RWPE2 (cell line): ENCODE measurements at regions not wholly inside any gene's neighbourhood (a gene's known extent, or its start where the extent isn't known, plus 50 kb on each side); places are given as distances from the start of the nearest gene placed in this dataset.

Experiments
- ATAC-seq: fragments of 200-7000 bp; cut with Tn5 transposase; 3 replicates; pipeline ENCODE4 v1.9.1; 2021; ENCODE audit warnings: low read depth
- DNase-seq: peaks from one replicate; pipeline ENCODE4 v3.0.0-alpha.2; 2020; ENCODE audit warnings: low spot score
- H3K27ac ChIP-seq: fragments of 450-650 bp; 2 replicates; pipeline ENCODE4 v1.5.1; 2017; ENCODE audit warnings: mild to moderate bottlenecking; ENCODE audit not compliant: poor library complexity, severe bottlenecking
- H3K27me3 ChIP-seq: fragments of 250-450 bp; sonication (Bioruptor Pico); 2 replicates; pipeline ENCODE4 v1.5.1; 2021; ENCODE audit warnings: mild to moderate bottlenecking, moderate library complexity; ENCODE audit not compliant: insufficient read depth, poor library complexity, severe bottlenecking
- H3K36me3 ChIP-seq: fragments of 250-450 bp; sonication (Bioruptor Pico); 2 replicates; pipeline ENCODE4 v1.5.1; 2020; ENCODE audit warnings: low read depth, mild to moderate bottlenecking, moderate library complexity
- H3K4me1 ChIP-seq: fragments of 250-450 bp; sonication (Bioruptor Pico); 2 replicates; pipeline ENCODE4 v1.5.1; 2021; ENCODE audit warnings: mild to moderate bottlenecking, moderate library complexity; ENCODE audit not compliant: insufficient read depth, poor library complexity, severe bottlenecking
- H3K4me3 ChIP-seq: fragments of 250-450 bp; sonication (Bioruptor Pico); 2 replicates; pipeline ENCODE4 v1.5.1; 2021; ENCODE audit warnings: mild to moderate bottlenecking, moderate library complexity; ENCODE audit not compliant: severe bottlenecking
- H3K9me3 ChIP-seq: fragments of 250-450 bp; sonication (Bioruptor Pico); 2 replicates; pipeline ENCODE4 v1.5.1; 2021; ENCODE audit warnings: mild to moderate bottlenecking, moderate library complexity; ENCODE audit not compliant: severe bottlenecking
- TF ChIP-seq, protein P1 (sequence below): fragments of 450-650 bp; IDR thresholded peaks from one replicate; pipeline ENCODE4 v1.5.1; 2017; ENCODE audit warnings: mild to moderate bottlenecking, moderate library complexity; ENCODE audit not compliant: poor library complexity, severe bottlenecking

DNA sequence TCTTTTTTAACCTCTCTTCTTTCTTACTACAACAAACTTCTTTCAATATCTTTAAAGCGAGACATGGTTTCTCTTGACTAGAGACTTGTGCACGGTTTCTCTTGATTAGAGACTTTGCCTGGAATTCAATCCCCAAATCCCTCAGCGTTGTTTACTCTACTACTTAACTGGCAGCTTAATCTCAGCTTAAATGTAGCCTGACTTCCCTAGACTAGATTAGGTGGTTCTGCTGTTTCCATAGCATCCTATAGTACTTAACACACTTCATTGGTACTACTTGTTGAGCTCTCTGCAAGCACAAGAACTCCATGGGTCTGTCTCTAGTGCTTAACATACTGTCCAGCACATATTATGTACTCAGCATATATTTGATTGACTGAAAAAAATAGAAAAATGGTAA lies 168.2 kb upstream of the GPR149 start:
- TF ChIP-seq, protein P1, sequence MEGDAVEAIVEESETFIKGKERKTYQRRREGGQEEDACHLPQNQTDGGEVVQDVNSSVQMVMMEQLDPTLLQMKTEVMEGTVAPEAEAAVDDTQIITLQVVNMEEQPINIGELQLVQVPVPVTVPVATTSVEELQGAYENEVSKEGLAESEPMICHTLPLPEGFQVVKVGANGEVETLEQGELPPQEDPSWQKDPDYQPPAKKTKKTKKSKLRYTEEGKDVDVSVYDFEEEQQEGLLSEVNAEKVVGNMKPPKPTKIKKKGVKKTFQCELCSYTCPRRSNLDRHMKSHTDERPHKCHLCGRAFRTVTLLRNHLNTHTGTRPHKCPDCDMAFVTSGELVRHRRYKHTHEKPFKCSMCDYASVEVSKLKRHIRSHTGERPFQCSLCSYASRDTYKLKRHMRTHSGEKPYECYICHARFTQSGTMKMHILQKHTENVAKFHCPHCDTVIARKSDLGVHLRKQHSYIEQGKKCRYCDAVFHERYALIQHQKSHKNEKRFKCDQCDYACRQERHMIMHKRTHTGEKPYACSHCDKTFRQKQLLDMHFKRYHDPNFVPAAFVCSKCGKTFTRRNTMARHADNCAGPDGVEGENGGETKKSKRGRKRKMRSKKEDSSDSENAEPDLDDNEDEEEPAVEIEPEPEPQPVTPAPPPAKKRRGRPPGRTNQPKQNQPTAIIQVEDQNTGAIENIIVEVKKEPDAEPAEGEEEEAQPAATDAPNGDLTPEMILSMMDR = no peak
- no peak for DNase-seq
- no peaks in the 10 kb centered on the region for H3K4me1 ChIP-seq
- ATAC-seq = no peak
- H3K9me3 ChIP-seq = no peaks in the 10 kb centered on the region
- no peak overlapping the region for H3K27ac ChIP-seq
- no peaks in the 10 kb centered on the region for H3K36me3 ChIP-seq
- H3K4me3 ChIP-seq = no peak overlapping the region
- H3K27me3 ChIP-seq = no peaks in the 10 kb centered on the region

GRCh38 chr3:154590675-154591384 lies 160.8 kb upstream of the GPR149 start:
- H3K36me3 ChIP-seq = no peaks in the 10 kb centered on the region
- ATAC-seq (no peak), DNase-seq (no peak)
- H3K9me3 ChIP-seq = peaks cover 2% of the 10 kb centered on the region
- TF ChIP-seq, protein P1 = no peak
- no peak overlapping the region for H3K4me3 ChIP-seq
- no peaks in the 10 kb centered on the region for H3K27me3 ChIP-seq
- no peak overlapping the region for H3K27ac ChIP-seq
- H3K4me1 ChIP-seq = no peaks in the 10 kb centered on the region

- Histone ChIP-seq H3K36me3 (no peaks in the 10 kb centered on the region), H3K9me3 (peaks cover 2% of the 10 kb centered on the region), H3K4me3 (no peak overlapping the region), H3K27me3 (no peaks in the 10 kb centered on the region), H3K4me1 (no peaks in the 10 kb centered on the region), H3K27ac (no peak overlapping the region)
- TF ChIP-seq, protein P1 = no peak
- ATAC-seq (no peak), DNase-seq (no peak)
Observed at GRCh38 chr3:154588831-154589230, 158.8 kb upstream of the GPR149 start.

- Histone ChIP-seq H3K27ac (no peak overlapping the region), H3K27me3 (no peaks in the 10 kb centered on the region), H3K4me1 (no peaks in the 10 kb centered on the region), H3K4me3 (no peak overlapping the region), H3K36me3 (no peaks in the 10 kb centered on the region), H3K9me3 (peaks cover 2% of the 10 kb centered on the region)
- TF ChIP-seq, protein P1 = no peak
- DNase-seq (no peak), ATAC-seq (no peak)
Observed at GRCh38 chr3:154584974-154585373, 155.0 kb upstream of the GPR149 start.

DNA sequence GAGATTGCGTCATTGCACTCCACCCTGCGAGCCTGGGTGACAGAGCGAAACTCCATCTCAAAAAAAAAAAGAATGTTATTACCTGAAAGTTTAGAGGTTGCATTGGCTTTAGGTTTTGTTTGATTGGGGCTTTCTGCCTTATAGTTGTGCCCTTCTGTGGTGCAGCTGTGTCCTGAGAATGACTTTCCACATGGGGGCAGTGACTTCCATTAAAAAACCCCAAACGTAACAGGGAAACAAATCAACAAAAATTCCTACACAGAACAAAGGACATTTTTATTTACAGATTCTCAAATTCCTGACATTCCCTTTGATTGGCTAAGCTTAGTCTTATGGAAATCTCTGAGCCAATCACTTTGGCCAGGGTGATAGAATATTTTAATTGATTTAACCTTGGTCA lies 154.1 kb upstream of the GPR149 start:
- Histone ChIP-seq H3K27ac (no peak overlapping the region), H3K27me3 (no peaks in the 10 kb centered on the region), H3K4me3 (no peak overlapping the region), H3K36me3 (no peaks in the 10 kb centered on the region), H3K4me1 (no peaks in the 10 kb centered on the region), H3K9me3 (peaks cover 2% of the 10 kb centered on the region)
- no peak for DNase-seq
- TF ChIP-seq, protein P1 = no peak
- ATAC-seq = no peak
